IMR-90 (cell line): ENCODE measurements at regions not wholly inside any gene's neighbourhood (a gene's known extent, or its start where the extent isn't known, plus 50 kb on each side); places are given as distances from the start of the nearest gene placed in this dataset.

Source experiments
- ATAC-seq: fragments of 200-7000 bp; cut with Tn5 transposase; 2 replicates; pipeline ENCODE4 v1.9.1; 2020; ENCODE audit warnings: low read depth, mild to moderate bottlenecking, moderate library complexity
- BruUV-seq: library from RNA; stranded (reverse); fragments of 400-500 nt; replicated peaks from 2 replicates; lab custom pipeline; 2021; lab: Mats Ljungman, UMichigan
- CTCF ChIA-PET: fragments of 300-600 bp; formaldehyde crosslinking; extraction: SDS; loops from one replicate; lab custom pipeline; 2021; ENCODE audit warnings: antibody characterized with exemption; lab: Yijun Ruan, JAX
- POLR2A ChIA-PET: fragments of 300-600 bp; sonication (Branson Sonifier 250); formaldehyde crosslinking; loops from one replicate; lab custom pipeline; 2022; ENCODE audit warnings: antibody characterized with exemption; ENCODE audit not compliant: unreplicated experiment; lab: Charles Lee
- DNase-seq: peaks from one replicate; pipeline ENCODE4 v3.0.0; 2013
- H2AFZ ChIP-seq: replicated peaks from 2 replicates; pipeline ENCODE3; 2013; ENCODE audit warnings: low read length, mild to moderate bottlenecking; ENCODE audit not compliant: poor library complexity
- H2AK5ac ChIP-seq: 2 replicates; pipeline ENCODE4 v1.6.1; 2013; ENCODE audit warnings: low read depth, low read length, inconsistent platforms
- H2AK9ac ChIP-seq: replicated peaks from 2 replicates; pipeline ENCODE3; 2013; ENCODE audit warnings: mild to moderate bottlenecking, low read depth, low read length, moderate library complexity; ENCODE audit not compliant: poor library complexity
- H2BK120ac ChIP-seq: 2 replicates; pipeline ENCODE4 v1.6.1; 2013; ENCODE audit warnings: low read depth, low read length, inconsistent platforms
- H2BK15ac ChIP-seq: 3 replicates; pipeline ENCODE4 v1.6.1; 2013; ENCODE audit warnings: low read depth, low read length, inconsistent platforms
- H2BK20ac ChIP-seq: 2 replicates; pipeline ENCODE4 v1.6.1; 2013; ENCODE audit warnings: low read depth, mild to moderate bottlenecking, inconsistent platforms, low read length, moderate library complexity
- H2BK5ac ChIP-seq: 2 replicates; pipeline ENCODE4 v1.6.1; 2013; ENCODE audit warnings: mild to moderate bottlenecking, low read depth, low read length, inconsistent platforms; ENCODE audit not compliant: poor library complexity, severe bottlenecking
- H3K14ac ChIP-seq: replicated peaks from 2 replicates; pipeline ENCODE4 v1.6.1; 2013; ENCODE audit warnings: low read depth, low read length, inconsistent platforms
- H3K18ac ChIP-seq: 2 replicates; pipeline ENCODE4 v1.6.1; 2013; ENCODE audit warnings: low read depth, low read length, control low read depth
- H3K23ac ChIP-seq: 2 replicates; pipeline ENCODE4 v1.6.1; 2013; ENCODE audit warnings: low read depth, low read length, inconsistent platforms
- H3K27ac ChIP-seq: 2 replicates; pipeline ENCODE4 v1.5.1; 2013; ENCODE audit warnings: mild to moderate bottlenecking, control low read depth, low read length; ENCODE audit not compliant: insufficient read depth
- H3K27me3 ChIP-seq: 2 replicates; pipeline ENCODE4 v1.6.1; 2013; ENCODE audit warnings: low read length; ENCODE audit not compliant: control insufficient read depth, insufficient read depth
- H3K36me3 ChIP-seq: 2 replicates; pipeline ENCODE4 v1.6.1; 2013; ENCODE audit warnings: low read length, mixed read lengths; ENCODE audit not compliant: control insufficient read depth, insufficient read depth
- H3K4ac ChIP-seq: 2 replicates; pipeline ENCODE4 v1.6.1; 2013; ENCODE audit warnings: low read depth, low read length, inconsistent platforms
- H3K4me1 ChIP-seq: 2 replicates; pipeline ENCODE4 v1.6.1; 2013; ENCODE audit warnings: low read length, mixed read lengths; ENCODE audit not compliant: control insufficient read depth, insufficient read depth
- H3K4me2 ChIP-seq: 2 replicates; pipeline ENCODE4 v1.6.1; 2013; ENCODE audit warnings: low read depth, mild to moderate bottlenecking, control low read depth, low read length, moderate library complexity
- H3K4me3 ChIP-seq: 2 replicates; pipeline ENCODE4 v1.5.1; 2013; ENCODE audit warnings: low read depth, mild to moderate bottlenecking, control low read depth, low read length, moderate library complexity; ENCODE audit not compliant: insufficient read depth
- H3K56ac ChIP-seq: 2 replicates; pipeline ENCODE4 v1.6.1; 2013; ENCODE audit warnings: low read length, inconsistent platforms; ENCODE audit not compliant: insufficient read depth; ENCODE audit errors: extremely low read depth
- H3K79me1 ChIP-seq, 2 experiments: 2 replicates each; pipeline ENCODE4 v1.6.1; 2013; ENCODE audit warnings: low read length in 2 of 2, inconsistent platforms in 1 of 2, low read depth in 1 of 2
- H3K9ac ChIP-seq: 2 replicates; pipeline ENCODE4 v1.6.1; 2013; ENCODE audit warnings: low read depth, low read length, control low read depth
- H3K9me1 ChIP-seq: 2 replicates; pipeline ENCODE4 v1.6.1; 2013; ENCODE audit warnings: low read length, inconsistent platforms; ENCODE audit not compliant: insufficient read depth
- H3K9me3 ChIP-seq: 2 replicates; pipeline ENCODE4 v1.6.1; 2013; ENCODE audit warnings: low read length; ENCODE audit not compliant: control insufficient read depth, insufficient read depth
- H4K20me1 ChIP-seq: 2 replicates; pipeline ENCODE4 v1.6.1; 2013; ENCODE audit warnings: low read length, inconsistent platforms; ENCODE audit not compliant: insufficient read depth
- H4K5ac ChIP-seq: 2 replicates; pipeline ENCODE4 v1.6.1; 2013; ENCODE audit warnings: mild to moderate bottlenecking, low read depth, low read length, control low read depth
- H4K8ac ChIP-seq, 2 experiments: 2 replicates each; pipeline ENCODE4 v1.6.1; 2013; ENCODE audit warnings: low read depth in 2 of 2, low read length in 2 of 2, control low read depth in 1 of 2, inconsistent platforms in 1 of 2
- H4K91ac ChIP-seq: 2 replicates; pipeline ENCODE4 v1.6.1; 2013; ENCODE audit warnings: low read depth, low read length, inconsistent platforms; ENCODE audit not compliant: insufficient read depth
- BHLHE40 ChIP-seq: fragments of 150-350 bp; IDR thresholded peaks from 2 replicates; pipeline ENCODE4 v1.6.1; 2016; ENCODE audit warnings: mild to moderate bottlenecking, low read depth, low read length
- ELK1 ChIP-seq: fragments of 150-350 bp; IDR thresholded peaks from 2 replicates; pipeline ENCODE4 v1.6.1; 2016; ENCODE audit warnings: low read depth, mild to moderate bottlenecking, low read length, moderate library complexity, borderline replicate concordance
- FOS ChIP-seq: fragments of 150-350 bp; IDR thresholded peaks from 2 replicates; pipeline ENCODE4 v1.6.1; 2016; ENCODE audit warnings: low read depth, low read length
- MAFK ChIP-seq: IDR thresholded peaks from 2 replicates; pipeline ENCODE4 v1.6.1; 2012; ENCODE audit warnings: low read depth, low read length, improper control_type of control experiment
- MAZ ChIP-seq: IDR thresholded peaks from 2 replicates; pipeline ENCODE4 v1.6.1; 2012; ENCODE audit warnings: low read depth, mild to moderate bottlenecking, low read length, improper control_type of control experiment, moderate library complexity, borderline replicate concordance
- RAD21 ChIP-seq: IDR thresholded peaks from 2 replicates; pipeline ENCODE4 v1.6.1; 2012; ENCODE audit warnings: low read length, improper control_type of control experiment
- RFX5 ChIP-seq: IDR thresholded peaks from 2 replicates; pipeline ENCODE4 v1.8.0; 2012; ENCODE audit warnings: low read depth, mild to moderate bottlenecking, low read length, moderate library complexity
- WGBS, 2 experiments: methylation state at CpG; one replicate each; pipeline versions ENCODE4 v1.1.5 to v1.1.7; 2013; ENCODE audit warnings: missing lambda C conversion rate in 2 of 2; ENCODE audit not compliant: insufficient read length in 1 of 2; ENCODE audit errors: extremely low coverage in 2 of 2; 5-methylcytosine and 5-hydroxymethylcytosine counted together
- dilution Hi-C: fragments of 300-500 bp; cut with HindIII; formaldehyde crosslinking; loops from one replicate; pipeline ENCODE4 v1.14.3; 2018; ENCODE audit warnings: low sequenced_read_pairs; ENCODE audit not compliant: unreplicated experiment
- in situ Hi-C: fragments of 300-500 bp; cut with MboI; formaldehyde crosslinking; loops from 3 replicates; pipeline ENCODE4 v1.14.3; 2019; ENCODE audit warnings: low sequenced_read_pairs, inconsistent platforms, mixed read lengths
- intact Hi-C: fragments of 100-400 bp; cut with micrococcal nuclease; formaldehyde crosslinking; loops from 2 replicates; pipeline ENCODE4 v1.10.0; 2022

GRCh38 chr17:74098136-74099024, 105.1 kb upstream of the RPL38 start (continued):
- no peak for TF ChIP-seq FOS

- Histone ChIP-seq H4K20me1 (no peaks in the 10 kb centered on the region), H4K5ac (no peak overlapping the region), H3K4me3 (no peak overlapping the region), H2AK9ac (no peak overlapping the region), H3K27ac (no peak overlapping the region), H3K9me1 (no peaks in the 10 kb centered on the region), H3K9me3 (peaks cover 55% of the 10 kb centered on the region), H4K8ac (no peak overlapping the region), H2BK15ac (no peak overlapping the region), H2AFZ (no peak overlapping the region), H2BK20ac (no peak overlapping the region), H3K9ac (no peak overlapping the region), H2BK120ac (no peak overlapping the region), H3K18ac (no peak overlapping the region), H3K4me1 (no peaks in the 10 kb centered on the region), H3K4me2 (no peak overlapping the region), H2AK5ac (no peak overlapping the region), H3K4ac (no peak overlapping the region), H3K36me3 (no peaks in the 10 kb centered on the region), H3K56ac (no peak overlapping the region), H3K27me3 (no peaks in the 10 kb centered on the region), H4K91ac (no peak overlapping the region), H3K14ac (no peak overlapping the region), H3K23ac (no peak overlapping the region), H2BK5ac (no peak overlapping the region), H3K79me1 (no peaks in the 10 kb centered on the region)
- BruUV-seq: no TSS peak
- ATAC-seq (no peak), DNase-seq (no peak)
- dilution Hi-C loops: no loop called here
- ChIA-PET POLR2A (no interaction called here), CTCF (no interaction called here)
- 11% methylated on average over 3 of the region's 16 CpGs; no CpG with 5 or more reads in 1 of the 2 experiments for WGBS, 2 experiments
- intact Hi-C loops: no loop called here
- in situ Hi-C loops: loop anchor here (25.0 kb wide), 2 partner anchors 137 to 212 kb away; no protein-coding TSS in a partner anchor
- TF ChIP-seq ELK1: no peak
- no peak for TF ChIP-seq MAZ
- TF ChIP-seq RAD21: no peak
- no peak for TF ChIP-seq MAFK
- no peak for TF ChIP-seq RFX5
- TF ChIP-seq BHLHE40: no peak
Observed at GRCh38 chr17:74099442-74100340, 103.8 kb upstream of the RPL38 start.
